ENCODE measurements at regions not wholly inside any gene's neighbourhood (a gene's known extent, or its start where the extent isn't known, plus 50 kb on each side); places are given as distances from the start of the nearest gene placed in this dataset.

GRCh38 chr10:128369101-128369650 lies 243.0 kb upstream of the MKI67 start:
- TF ChIP-seq, protein P1, sequence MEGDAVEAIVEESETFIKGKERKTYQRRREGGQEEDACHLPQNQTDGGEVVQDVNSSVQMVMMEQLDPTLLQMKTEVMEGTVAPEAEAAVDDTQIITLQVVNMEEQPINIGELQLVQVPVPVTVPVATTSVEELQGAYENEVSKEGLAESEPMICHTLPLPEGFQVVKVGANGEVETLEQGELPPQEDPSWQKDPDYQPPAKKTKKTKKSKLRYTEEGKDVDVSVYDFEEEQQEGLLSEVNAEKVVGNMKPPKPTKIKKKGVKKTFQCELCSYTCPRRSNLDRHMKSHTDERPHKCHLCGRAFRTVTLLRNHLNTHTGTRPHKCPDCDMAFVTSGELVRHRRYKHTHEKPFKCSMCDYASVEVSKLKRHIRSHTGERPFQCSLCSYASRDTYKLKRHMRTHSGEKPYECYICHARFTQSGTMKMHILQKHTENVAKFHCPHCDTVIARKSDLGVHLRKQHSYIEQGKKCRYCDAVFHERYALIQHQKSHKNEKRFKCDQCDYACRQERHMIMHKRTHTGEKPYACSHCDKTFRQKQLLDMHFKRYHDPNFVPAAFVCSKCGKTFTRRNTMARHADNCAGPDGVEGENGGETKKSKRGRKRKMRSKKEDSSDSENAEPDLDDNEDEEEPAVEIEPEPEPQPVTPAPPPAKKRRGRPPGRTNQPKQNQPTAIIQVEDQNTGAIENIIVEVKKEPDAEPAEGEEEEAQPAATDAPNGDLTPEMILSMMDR (IDR thresholded peaks at IDR 0.05; ENCODE audit: extremely low read depth in 1 of 2, insufficient read depth in 1 of 2, low read depth in 1 of 2, low read length in 2 of 2) = no peak
- TF ChIP-seq POLR2AphosphoS5 (IDR thresholded peaks at IDR 0.05; ENCODE audit: insufficient read depth, low read depth, low read length) (no peak), POLR2A (IDR thresholded peaks at IDR 0.05; ENCODE audit: low read depth, low read length) (no peak), MYC (IDR thresholded peaks at IDR 0.05; ENCODE audit: low read depth, low read length) (no peak)
- TF ChIP-seq, protein P2, sequence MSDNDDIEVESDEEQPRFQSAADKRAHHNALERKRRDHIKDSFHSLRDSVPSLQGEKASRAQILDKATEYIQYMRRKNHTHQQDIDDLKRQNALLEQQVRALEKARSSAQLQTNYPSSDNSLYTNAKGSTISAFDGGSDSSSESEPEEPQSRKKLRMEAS (IDR thresholded peaks at IDR 0.05; ENCODE audit: insufficient read depth, insufficient read length) = no peak
